OCI-M1 (cell line): ENCODE measurements at regions not wholly inside any gene's neighbourhood (a gene's known extent, or its start where the extent isn't known, plus 50 kb on each side); places are given as distances from the start of the nearest gene placed in this dataset.
A peak's percentile ranks its signal among the peaks of the same experiment; 100 is the strongest.

Experiments used
- DNase-seq: peaks from one replicate; lab custom pipeline; 2025; lab: John Stamatoyannopoulos, UW

GRCh38 chr15:31555022-31555421, 228.4 kb downstream of the KLF13 start:
- DNase-seq: no peak

DNA sequence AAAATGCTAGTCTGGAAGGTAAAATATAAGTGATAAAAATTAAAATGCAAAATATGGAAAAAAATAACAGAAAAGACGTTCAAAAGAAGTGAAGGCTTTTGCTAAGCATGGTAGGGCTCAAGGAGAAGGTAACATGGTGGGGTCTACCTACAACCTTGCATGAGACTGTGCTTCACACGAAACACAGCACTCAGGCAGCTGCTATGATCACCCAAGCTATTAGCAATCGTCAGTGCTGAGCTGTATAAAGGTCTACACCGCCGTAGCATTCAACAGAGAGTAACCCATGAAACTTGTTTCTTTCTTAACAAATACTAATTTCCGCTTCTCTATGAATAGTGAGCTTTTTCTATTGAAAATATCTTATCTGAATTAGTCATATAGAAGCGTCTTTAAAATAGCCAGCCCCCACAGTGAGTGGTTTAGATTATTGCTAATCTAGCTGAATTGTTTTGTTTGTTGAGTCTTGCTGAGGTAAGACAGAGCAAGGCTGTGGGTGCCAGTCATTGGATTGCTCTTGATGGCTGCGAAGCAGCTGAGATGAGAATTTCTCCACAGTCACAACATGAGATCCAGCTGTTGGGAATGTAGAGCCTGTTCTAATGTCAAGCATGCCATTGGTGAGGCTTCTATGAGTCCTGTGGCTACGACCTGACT, 230.0 kb downstream of the KLF13 start:
- DNase-seq: no peak

DNA sequence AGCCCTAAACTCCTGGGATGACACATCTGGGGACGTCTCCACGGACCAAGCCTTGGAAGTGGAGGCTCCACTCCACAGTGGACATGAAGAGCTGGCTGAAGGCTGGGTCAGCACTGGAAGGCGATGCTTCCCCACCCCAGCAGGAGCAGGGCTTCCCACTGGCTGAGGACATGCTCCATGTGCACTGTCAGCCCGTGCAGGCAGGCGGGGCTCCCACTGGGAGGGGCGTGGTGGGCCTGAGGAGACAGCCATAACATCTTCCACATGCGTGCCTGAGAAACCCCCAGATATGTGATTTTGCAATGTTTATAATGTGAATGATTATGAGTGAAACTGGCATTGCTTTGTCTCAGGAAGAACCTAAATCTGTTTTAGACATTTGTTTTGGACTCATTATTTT, 231.3 kb downstream of the KLF13 start:
- DNase-seq: no peak

GRCh38 chr15:31558840-31559239, 232.2 kb downstream of the KLF13 start:
- no peak for DNase-seq

GRCh38 chr15:31559786-31560185, 233.2 kb downstream of the KLF13 start:
- DNase-seq: no peak

DNA sequence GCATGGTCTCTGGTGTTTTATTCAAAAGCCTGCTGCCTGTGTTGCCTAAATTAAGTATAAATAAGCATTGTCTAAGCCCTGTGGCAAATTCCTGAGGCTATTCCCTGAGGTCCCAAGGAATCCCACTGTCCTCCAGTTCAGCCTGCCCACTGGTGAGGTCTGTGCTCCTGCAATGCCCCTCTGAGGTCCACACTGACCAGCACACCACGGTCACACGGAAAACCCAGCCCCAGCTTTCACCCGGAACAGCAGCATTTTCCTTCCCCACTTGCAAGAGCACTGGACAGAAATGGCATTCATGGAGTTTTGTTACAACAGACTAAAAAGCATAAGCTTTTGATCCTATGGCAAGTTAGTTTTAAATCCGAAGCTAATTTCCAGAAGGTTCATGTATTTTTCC, 234.0 kb downstream of the KLF13 start:
- DNase-seq: no peak

DNA sequence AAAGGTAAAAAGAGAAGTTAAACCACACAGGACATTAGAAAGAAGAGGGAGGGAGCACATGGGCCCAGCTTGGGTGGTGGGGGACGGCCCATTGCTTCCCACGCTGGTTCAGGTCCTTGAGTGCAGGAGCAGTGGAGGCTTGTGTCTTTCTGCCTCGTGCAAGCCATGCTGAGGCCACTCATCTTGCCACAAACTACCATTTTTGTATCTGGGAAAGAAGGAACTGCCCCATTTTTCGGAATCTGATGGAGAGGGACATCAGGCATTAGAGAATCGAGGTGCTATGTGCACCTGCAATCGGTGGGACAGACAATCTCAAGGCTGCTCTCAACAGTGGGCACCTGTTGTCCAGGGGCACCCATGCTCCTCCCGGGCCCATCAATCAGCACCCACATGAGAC, 234.5 kb downstream of the KLF13 start:
- DNase-seq: no peak

GRCh38 chr15:31563001-31563400, 236.4 kb downstream of the KLF13 start:
- DNase-seq: no peak

- DNase-seq: no peak
These were observed 236.8 kb downstream of the KLF13 start for GRCh38 chr15:31563421-31563820.

DNA sequence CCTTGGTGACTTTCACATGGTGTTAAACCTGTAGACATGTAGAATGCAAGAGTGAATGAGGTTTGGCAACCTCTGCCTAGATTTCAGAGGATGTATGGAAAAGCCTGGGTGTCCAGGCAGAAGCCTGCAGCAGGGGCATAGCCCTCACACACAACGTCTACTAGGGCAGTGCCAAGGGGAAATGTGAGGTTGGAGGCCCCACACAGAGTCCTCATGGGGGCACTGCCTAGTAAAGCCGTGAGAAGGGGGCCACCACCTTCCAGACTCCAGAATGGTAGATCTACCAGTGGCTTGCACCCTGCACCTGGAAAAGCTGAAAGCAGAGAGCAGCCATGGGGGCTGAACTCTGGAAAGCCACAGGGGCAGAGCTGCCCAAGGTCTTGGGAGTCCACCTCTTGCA, 241.2 kb downstream of the KLF13 start:
- no peak for DNase-seq

DNA sequence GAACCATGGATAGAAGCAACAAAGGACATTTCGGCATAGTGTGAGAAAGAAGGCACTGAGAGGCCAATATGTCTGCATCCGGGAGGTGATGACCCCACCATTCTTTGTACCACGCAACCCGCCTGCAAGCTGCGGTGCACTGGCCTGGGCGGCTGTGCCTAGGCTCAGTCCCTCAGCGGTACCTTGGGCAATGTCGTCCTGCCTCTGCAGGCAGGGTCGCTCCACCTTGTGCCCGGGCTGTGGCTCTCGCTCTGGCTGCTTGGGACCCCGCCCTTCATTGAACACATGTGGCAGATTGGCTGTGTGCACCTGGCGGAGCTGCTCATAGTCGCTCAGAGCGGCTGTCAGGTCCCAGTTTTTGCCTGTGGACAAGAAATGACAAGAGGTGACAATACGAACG, 243.2 kb downstream of the KLF13 start:
- DNase-seq: no peak

DNA sequence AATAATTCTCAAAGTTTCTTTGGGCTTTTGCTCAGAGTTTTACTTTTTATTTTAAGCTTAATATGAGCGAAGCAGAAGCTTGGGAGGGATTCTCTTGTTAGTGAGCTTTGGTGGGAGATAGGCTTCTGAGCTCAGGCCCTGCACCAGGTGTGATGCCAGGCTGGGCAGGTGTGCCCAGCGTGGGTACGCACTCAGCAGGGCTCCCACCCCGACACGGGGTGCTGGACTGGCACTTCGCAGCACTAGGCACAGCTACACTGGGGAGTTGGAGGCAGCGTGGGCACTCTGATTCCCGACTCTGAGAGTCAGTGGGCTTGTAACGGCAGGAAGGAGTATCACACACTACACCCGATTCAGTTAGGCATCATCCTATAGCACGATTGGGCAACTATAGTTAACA, 244.0 kb downstream of the KLF13 start:
- no peak for DNase-seq

- peak; percentile 49 for DNase-seq
These were observed 245.0 kb downstream of the KLF13 start for GRCh38 chr15:31571676-31572075.

GRCh38 chr15:31573759-31574158, 247.1 kb downstream of the KLF13 start:
- DNase-seq: no peak

DNA sequence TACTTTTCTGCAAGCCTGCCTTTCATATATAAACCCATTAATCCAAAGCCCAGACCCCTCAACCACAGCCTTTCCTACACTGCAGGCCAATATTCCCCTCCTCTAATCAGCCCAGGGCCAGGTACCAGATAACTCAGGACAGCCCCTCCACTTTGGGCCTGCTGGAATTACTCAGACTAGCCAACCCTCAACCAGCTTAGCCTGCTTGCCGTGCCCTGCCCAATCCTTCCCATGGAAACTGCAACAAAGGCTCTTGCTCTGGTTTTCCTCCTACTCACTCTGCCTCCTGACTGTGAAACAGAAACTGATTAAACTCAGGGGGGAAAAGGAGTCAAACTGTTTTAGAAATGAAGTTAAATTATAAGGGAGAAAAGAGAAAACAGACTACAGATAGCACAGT, 248.1 kb downstream of the KLF13 start:
- DNase-seq: no peak

- DNase-seq: no peak
These were observed 250.5 kb downstream of the KLF13 start for GRCh38 chr15:31577108-31577507.

- DNase-seq: no peak
These were observed 252.6 kb downstream of the KLF13 start for GRCh38 chr15:31579282-31579681.

DNA sequence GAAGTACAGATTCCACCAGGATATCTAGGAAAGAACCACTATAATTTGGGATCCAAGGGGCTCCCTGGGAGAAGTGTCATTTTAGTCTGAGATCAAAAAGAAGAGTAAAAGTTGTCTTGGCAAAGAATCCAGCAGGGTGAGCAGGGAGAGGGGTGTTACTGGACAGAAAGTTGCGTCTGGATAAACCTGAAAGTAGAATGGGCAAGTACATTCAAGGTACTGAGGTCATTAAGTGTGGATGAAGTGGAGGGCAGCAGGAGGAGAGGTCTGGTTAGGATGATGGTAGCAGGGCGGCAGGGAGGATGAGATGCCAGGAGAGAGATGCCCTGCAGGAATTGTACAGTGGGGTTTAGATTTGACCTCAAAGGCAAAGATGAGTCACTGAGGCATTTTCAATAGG, 253.3 kb downstream of the KLF13 start:
- DNase-seq: no peak

- DNase-seq: no peak
These were observed 257.6 kb downstream of the KLF13 start for GRCh38 chr15:31584195-31584594.

GRCh38 chr15:31585240-31585639, 258.6 kb downstream of the KLF13 start:
- DNase-seq: no peak

DNA sequence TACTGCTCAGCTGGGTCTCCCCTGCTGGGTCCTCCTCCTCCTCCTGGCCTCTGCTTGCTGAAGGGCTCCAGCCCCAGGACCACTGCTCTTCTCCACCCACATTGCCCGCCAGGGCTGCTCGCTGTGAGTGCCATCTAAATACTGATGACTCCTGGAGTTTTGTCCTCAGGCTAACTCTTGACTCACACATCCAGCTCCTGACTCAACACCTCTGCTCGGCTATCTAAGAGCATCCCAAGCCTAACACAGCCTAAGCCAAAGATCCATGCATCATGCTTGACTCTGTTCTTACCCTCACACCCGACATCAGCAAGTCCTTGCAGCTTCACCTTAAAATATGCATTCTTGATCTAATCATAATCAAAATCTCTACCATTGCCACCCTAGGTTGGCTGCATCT, 260.2 kb downstream of the KLF13 start:
- no peak for DNase-seq

DNA sequence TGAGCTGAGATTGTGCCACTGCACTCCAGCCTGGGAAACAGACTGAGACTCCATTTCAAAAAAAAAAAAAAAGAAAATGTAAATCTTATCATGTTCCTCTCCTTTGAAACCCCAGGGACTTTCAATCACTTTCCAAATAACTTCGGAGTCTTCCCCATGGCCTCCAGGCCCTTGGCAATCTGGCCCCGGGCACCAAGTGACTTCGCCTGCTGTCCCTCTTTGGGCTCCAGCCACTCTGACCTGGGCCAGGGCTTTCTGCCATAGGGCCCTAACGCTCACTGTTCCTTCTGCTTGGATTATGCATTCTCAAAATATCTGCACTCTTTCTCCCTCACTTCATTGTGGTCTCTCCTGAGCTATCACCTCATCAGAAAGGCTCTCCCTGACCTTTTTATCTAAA, 260.9 kb downstream of the KLF13 start:
- no peak for DNase-seq

DNA sequence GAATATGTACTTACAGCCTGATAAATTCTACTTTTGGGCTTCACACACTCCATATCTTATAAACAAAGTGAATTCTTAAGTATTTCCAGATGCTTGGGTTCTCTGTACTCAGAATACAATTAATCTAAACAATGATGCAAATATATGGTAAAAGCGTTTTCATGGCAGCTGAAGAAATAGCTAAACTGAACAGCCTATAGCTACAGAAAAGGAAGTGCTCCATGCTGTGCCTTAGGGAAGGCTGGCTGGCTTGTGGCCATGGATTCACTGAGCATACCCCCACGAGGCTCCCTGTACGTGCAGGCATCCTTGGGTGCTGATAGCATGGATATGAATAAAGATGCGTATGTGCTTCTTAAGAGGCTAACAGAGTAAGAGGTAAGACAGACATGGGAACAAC, 264.0 kb downstream of the KLF13 start:
- DNase-seq: no peak

GRCh38 chr15:31591908-31592307, 265.3 kb downstream of the KLF13 start:
- DNase-seq: no peak

- no peak for DNase-seq
These were observed 270.8 kb downstream of the KLF13 start for GRCh38 chr15:31597466-31597865.
